ENCODE measurements at regions not wholly inside any gene's neighbourhood (a gene's known extent, or its start where the extent isn't known, plus 50 kb on each side); places are given as distances from the start of the nearest gene placed in this dataset.

- TF ChIP-seq CTCF (IDR thresholded peaks at IDR 0.05; ENCODE audit: insufficient read depth, low read depth, low read length, missing control alignments), result no peak
- H3K4me3 ChIP-seq (ENCODE audit: low read depth, low read length), result no peak overlapping the region
- DNase-seq (ENCODE audit: low read depth), result no peak
These were observed 116.1 kb upstream of the TUT7 start for GRCh38 chr9:86470326-86470725.

GRCh38 chr9:86469476-86470250 lies 115.5 kb upstream of the TUT7 start:
- no peak for TF ChIP-seq CTCF (IDR thresholded peaks at IDR 0.05; ENCODE audit: insufficient read depth, low read depth, low read length, missing control alignments)
- DNase-seq (ENCODE audit: low read depth), result no peak
- no peak overlapping the region for H3K4me3 ChIP-seq (ENCODE audit: low read depth, low read length)

GRCh38 chr9:86464242-86464641 lies 110.0 kb upstream of the TUT7 start:
- no peak for TF ChIP-seq CTCF (IDR thresholded peaks at IDR 0.05; ENCODE audit: insufficient read depth, low read depth, low read length, missing control alignments)
- H3K4me3 ChIP-seq (ENCODE audit: low read depth, low read length), result no peak overlapping the region
- peak; percentile 5 for DNase-seq (ENCODE audit: low read depth)

- TF ChIP-seq CTCF (IDR thresholded peaks at IDR 0.05; ENCODE audit: insufficient read depth, low read depth, low read length, missing control alignments), result no peak
- no peak for DNase-seq (ENCODE audit: low read depth)
- no peak overlapping the region for H3K4me3 ChIP-seq (ENCODE audit: low read depth, low read length)
These were observed 106.2 kb upstream of the TUT7 start for GRCh38 chr9:86460216-86461002.

- no peak overlapping the region for H3K4me3 ChIP-seq (ENCODE audit: low read depth, low read length)
- no peak for TF ChIP-seq CTCF (IDR thresholded peaks at IDR 0.05; ENCODE audit: insufficient read depth, low read depth, low read length, missing control alignments)
- no peak for DNase-seq (ENCODE audit: low read depth)
These were observed 105.5 kb upstream of the TUT7 start for GRCh38 chr9:86459599-86460155.

GRCh38 chr9:86459191-86459590 lies 105.0 kb upstream of the TUT7 start:
- no peak for DNase-seq (ENCODE audit: low read depth)
- TF ChIP-seq CTCF (IDR thresholded peaks at IDR 0.05; ENCODE audit: insufficient read depth, low read depth, low read length, missing control alignments), result no peak
- no peak overlapping the region for H3K4me3 ChIP-seq (ENCODE audit: low read depth, low read length)
